Mesothelial cell of epicardium (in vitro differentiated cells): ENCODE measurements at regions not wholly inside any gene's neighbourhood (a gene's known extent, or its start where the extent isn't known, plus 50 kb on each side); places are given as distances from the start of the nearest gene placed in this dataset.

Experiments used
- DNase-seq, 2 experiments: peaks; one replicate each; pipeline ENCODE4 v3.0.0; 2021; ENCODE audit warnings: low spot score in 2 of 2; ENCODE audit not compliant: unreplicated experiment in 2 of 2
- H3K27ac Mint-ChIP-seq: 2 replicates; pipeline ENCODE4 v1.8.0; 2021; ENCODE audit warnings: mixed read lengths
- H3K27me3 Mint-ChIP-seq: 2 replicates; pipeline ENCODE4 v1.8.0; 2021; ENCODE audit warnings: low read depth, mixed read lengths
- H3K36me3 Mint-ChIP-seq: 2 replicates; pipeline ENCODE4 v1.8.0; 2021; ENCODE audit warnings: mixed read lengths
- H3K4me1 Mint-ChIP-seq: 2 replicates; pipeline ENCODE4 v1.8.0; 2021; ENCODE audit warnings: mixed read lengths
- H3K4me3 Mint-ChIP-seq: 2 replicates; pipeline ENCODE4 v1.8.0; 2021; ENCODE audit warnings: mild to moderate bottlenecking, moderate library complexity, mixed read lengths
- H3K9me3 Mint-ChIP-seq: 2 replicates; pipeline ENCODE4 v1.8.0; 2021; ENCODE audit warnings: mixed read lengths
- TF ChIP-seq, protein P1 (sequence below): fragments of 200-600 bp; sonication (generic); IDR thresholded peaks from one replicate; pipeline ENCODE4 v1.5.0; 2021; ENCODE audit warnings: antibody characterized with exemption; ENCODE audit not compliant: unreplicated experiment

DNA sequence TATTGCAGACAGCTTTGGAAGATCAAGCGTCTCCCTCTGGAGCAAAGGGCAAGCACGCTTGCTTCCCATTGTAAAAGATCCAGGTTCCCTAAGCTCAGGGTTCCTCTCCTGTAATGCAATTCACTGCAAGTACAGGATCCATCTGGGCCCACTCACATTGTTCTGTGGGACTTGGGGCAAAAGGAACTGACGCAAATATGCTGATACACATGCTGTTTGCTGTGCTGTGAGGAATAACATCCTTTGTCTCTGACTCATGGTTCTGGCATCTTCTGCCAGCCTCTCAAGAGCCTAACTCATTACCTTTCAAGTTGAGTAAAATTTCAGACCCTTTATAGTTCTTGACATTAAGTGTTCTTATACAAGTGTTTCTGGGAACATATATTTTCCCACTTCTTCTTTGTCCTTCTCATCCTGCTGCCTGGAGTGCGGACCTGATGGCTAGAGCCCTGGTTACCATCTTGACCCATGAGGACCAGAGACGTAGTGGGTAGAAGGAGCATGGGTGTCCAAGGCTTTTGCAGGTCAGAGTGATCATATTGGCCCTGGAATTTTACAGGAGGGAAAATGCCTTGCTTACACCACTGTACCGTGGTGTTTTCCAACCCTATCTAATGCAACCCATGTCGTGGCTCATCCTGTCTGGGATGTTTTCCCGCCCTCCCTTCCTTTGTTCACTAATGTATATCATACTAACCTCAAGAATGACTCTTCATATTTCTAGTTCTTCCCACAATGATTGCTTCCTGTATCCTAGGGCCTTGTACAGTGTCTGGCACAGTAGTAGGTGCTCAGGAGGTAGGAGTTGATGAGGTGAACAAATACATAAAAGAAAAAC, 145.7 kb upstream of the GLI2 start:
- no peak overlapping the region for H3K4me3 Mint-ChIP-seq
- TF ChIP-seq, protein P1, sequence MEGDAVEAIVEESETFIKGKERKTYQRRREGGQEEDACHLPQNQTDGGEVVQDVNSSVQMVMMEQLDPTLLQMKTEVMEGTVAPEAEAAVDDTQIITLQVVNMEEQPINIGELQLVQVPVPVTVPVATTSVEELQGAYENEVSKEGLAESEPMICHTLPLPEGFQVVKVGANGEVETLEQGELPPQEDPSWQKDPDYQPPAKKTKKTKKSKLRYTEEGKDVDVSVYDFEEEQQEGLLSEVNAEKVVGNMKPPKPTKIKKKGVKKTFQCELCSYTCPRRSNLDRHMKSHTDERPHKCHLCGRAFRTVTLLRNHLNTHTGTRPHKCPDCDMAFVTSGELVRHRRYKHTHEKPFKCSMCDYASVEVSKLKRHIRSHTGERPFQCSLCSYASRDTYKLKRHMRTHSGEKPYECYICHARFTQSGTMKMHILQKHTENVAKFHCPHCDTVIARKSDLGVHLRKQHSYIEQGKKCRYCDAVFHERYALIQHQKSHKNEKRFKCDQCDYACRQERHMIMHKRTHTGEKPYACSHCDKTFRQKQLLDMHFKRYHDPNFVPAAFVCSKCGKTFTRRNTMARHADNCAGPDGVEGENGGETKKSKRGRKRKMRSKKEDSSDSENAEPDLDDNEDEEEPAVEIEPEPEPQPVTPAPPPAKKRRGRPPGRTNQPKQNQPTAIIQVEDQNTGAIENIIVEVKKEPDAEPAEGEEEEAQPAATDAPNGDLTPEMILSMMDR = no peak
- H3K4me1 Mint-ChIP-seq = peaks cover 9% of the 10 kb centered on the region
- no peak overlapping the region for H3K27ac Mint-ChIP-seq
- no peaks in the 10 kb centered on the region for H3K9me3 Mint-ChIP-seq
- peaks cover 50% of the 10 kb centered on the region for H3K27me3 Mint-ChIP-seq
- no peak for DNase-seq
- H3K36me3 Mint-ChIP-seq = no peaks in the 10 kb centered on the region

DNA sequence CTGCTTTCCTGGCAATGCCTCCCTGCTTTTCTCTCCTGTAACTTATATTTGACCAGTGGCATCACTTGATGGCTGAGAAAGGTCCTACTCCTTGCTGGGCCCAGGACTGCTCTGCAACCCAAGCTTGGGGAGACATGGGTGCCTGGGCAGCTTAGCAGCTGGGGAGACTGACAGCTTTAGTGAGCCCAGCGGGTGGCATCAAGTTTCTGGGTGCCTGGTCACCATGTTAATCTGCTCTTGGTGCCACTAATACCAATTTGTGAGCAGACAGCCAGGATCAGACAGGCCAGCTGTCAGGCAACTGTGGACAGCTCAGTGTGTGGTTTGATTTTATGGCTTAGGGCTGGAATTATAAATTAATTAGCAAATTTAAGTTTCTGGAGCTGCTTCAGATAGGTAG, 144.8 kb upstream of the GLI2 start:
- H3K4me1 Mint-ChIP-seq = peaks cover 11% of the 10 kb centered on the region
- H3K4me3 Mint-ChIP-seq = no peak overlapping the region
- no peaks in the 10 kb centered on the region for H3K9me3 Mint-ChIP-seq
- no peak for DNase-seq
- TF ChIP-seq, protein P1 = no peak
- peaks cover 41% of the 10 kb centered on the region for H3K27me3 Mint-ChIP-seq
- no peak overlapping the region for H3K27ac Mint-ChIP-seq
- H3K36me3 Mint-ChIP-seq = no peaks in the 10 kb centered on the region

DNA sequence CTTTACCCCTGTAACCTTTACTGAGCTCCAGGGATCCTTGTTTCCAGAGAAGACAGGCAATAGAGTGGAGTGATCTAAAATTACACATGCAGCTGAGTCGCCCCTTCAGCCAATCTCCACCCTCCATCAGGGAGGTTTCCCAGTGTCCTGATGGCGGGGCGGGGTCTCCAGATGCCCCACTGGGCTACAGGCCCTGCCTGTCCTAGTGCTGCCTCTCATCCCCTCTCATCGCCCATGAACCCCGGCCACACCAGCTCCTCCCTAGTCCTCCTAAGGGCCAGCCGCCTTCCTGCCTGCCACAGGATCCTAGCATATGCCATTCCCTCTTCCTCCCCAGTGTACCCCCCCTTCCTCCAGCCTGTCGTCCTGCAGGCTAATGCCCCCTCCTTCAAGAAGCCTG, 144.1 kb upstream of the GLI2 start:
- H3K4me1 Mint-ChIP-seq = peaks cover 8% of the 10 kb centered on the region
- H3K4me3 Mint-ChIP-seq = no peak overlapping the region

DNA sequence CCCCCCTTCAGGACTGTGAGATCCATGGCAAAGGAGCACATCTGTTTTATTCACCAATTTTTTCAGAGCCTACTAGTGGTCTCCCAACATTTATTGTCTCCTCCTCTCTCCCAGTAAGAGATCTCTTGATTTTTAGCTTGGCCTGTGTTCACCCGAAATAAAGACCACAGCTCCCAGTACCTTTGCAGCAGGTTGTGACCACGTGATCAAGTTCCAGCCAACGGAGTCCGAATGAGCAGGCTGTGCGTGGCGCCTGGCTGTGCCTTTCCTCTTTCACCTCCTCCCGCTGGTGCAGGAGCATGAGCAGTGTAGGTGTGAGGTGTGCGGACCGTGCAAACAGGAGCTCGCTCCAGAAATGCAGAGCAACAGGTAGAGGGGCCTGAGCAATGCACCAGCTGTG, 143.6 kb upstream of the GLI2 start:
- DNase-seq = no peak
- Mint-ChIP-seq H3K4me1 (peaks cover 7% of the 10 kb centered on the region), H3K36me3 (no peaks in the 10 kb centered on the region), H3K9me3 (no peaks in the 10 kb centered on the region), H3K27me3 (peaks cover 29% of the 10 kb centered on the region), H3K27ac (no peak overlapping the region), H3K4me3 (no peak overlapping the region)
- TF ChIP-seq, protein P1 = no peak

More for the DNA sequence above, 144.1 kb upstream of the GLI2 start:
- H3K9me3 Mint-ChIP-seq = no peaks in the 10 kb centered on the region
- no peak overlapping the region for H3K27ac Mint-ChIP-seq
- H3K27me3 Mint-ChIP-seq = peaks cover 34% of the 10 kb centered on the region
- no peaks in the 10 kb centered on the region for H3K36me3 Mint-ChIP-seq
- DNase-seq = no peak
- TF ChIP-seq, protein P1 = no peak

DNA sequence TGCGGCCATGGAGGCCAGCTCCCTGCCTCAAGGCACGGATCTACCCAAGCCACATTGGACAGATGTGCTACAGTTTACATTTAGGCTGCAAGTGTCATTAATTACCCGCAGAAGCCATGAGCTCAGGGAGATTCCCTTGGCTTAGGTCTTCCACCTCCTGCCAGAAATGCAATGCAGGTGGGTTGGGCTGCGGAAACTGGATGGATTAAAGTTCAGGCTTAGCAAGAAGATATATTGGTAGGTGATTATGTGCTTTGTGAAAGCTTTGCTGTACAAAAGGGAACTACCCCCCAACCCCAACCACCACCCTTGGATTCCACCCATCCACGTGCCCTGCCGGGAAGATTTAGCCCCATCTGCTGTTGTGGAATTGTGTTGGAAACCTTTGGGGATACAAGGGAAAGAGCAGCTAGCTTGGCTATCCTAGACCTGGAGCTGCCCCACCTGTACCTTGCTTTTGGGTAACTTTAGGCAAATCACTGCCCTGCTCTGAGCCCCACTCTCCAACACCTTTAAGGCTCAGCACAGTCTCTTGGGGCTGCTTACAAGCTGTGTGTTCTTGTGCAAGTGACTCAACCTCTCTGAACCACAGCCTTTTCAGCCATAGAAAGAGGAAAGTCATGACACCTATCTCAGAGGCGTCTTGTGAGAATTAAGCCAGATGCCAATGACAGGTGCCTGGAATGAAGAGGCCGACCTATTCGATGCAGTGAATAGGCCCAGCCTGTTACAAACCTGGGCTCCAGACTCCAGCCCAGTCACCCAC, 141.6 kb upstream of the GLI2 start:
- TF ChIP-seq, protein P1 = no peak
- H3K9me3 Mint-ChIP-seq = peaks cover 3% of the 10 kb centered on the region
- H3K4me1 Mint-ChIP-seq = peaks cover 4% of the 10 kb centered on the region
- no peaks in the 10 kb centered on the region for H3K36me3 Mint-ChIP-seq
- peaks cover 14% of the 10 kb centered on the region for H3K27me3 Mint-ChIP-seq
- no peak overlapping the region for H3K27ac Mint-ChIP-seq
- no peak for DNase-seq
- H3K4me3 Mint-ChIP-seq = no peak overlapping the region
